Activated naive CD4-positive, alpha-beta T cell treated with anti-CD3 and anti-CD28 coated beads, Interleukin-2, amount 50 U/mL, for 72 hours (primary cell): ENCODE measurements at regions not wholly inside any gene's neighbourhood (a gene's known extent, or its start where the extent isn't known, plus 50 kb on each side); places are given as distances from the start of the nearest gene placed in this dataset.
"Not testable (repeated sequence)": the region's sequence is repeated elsewhere in the genome, so short reads cannot be mapped to it uniquely, and the experiment has no call there.

Experiments
- ATAC-seq, 2 donors: fragments of 150-1000 bp; cut with Tn5 transposase; 2 replicates each; pipeline ENCODE4 v1.10.0; 2021; ENCODE audit warnings: mild to moderate bottlenecking in 2 of 2, moderate library complexity in 2 of 2
- DNase-seq, 2 donors: peaks; one replicate each; pipeline ENCODE4 v3.0.0; 2021 to 2022; ENCODE audit warnings: low spot score in 2 of 2
- H3K27ac Mint-ChIP-seq, 2 donors: one replicate each; pipeline ENCODE4 v1.8.0; 2022; ENCODE audit warnings: mild to moderate bottlenecking in 2 of 2, mixed read lengths in 2 of 2
- H3K36me3 Mint-ChIP-seq, 2 donors: one replicate each; pipeline ENCODE4 v1.8.0; 2022; ENCODE audit warnings: mixed read lengths in 2 of 2
- H3K9me3 Mint-ChIP-seq, 2 donors: one replicate each; pipeline ENCODE4 v1.8.0; 2022; ENCODE audit warnings: mixed read lengths in 2 of 2

GRCh38 chr10:33867199-33867789 is 532.8 kb upstream of the NRP1 start:
- H3K9me3 Mint-ChIP-seq, H3K36me3 Mint-ChIP-seq, H3K27ac Mint-ChIP-seq, DNase-seq, ATAC-seq: not testable (repeated sequence)

- DNase-seq (no peak), ATAC-seq (no peak)
- no peaks in the 10 kb centered on the region for H3K36me3 Mint-ChIP-seq
- H3K27ac Mint-ChIP-seq: no peak overlapping the region
- H3K9me3 Mint-ChIP-seq: no peaks in the 10 kb centered on the region
Observed at GRCh38 chr10:33863352-33863751, 528.9 kb upstream of the NRP1 start.

- Mint-ChIP-seq H3K9me3 (no peaks in the 10 kb centered on the region), H3K27ac (no peak overlapping the region), H3K36me3 (no peaks in the 10 kb centered on the region)
- DNase-seq: no peak
- no peak for ATAC-seq
Observed at GRCh38 chr10:33862536-33863105, 528.2 kb upstream of the NRP1 start.

GRCh38 chr10:33861833-33862232 is 527.4 kb upstream of the NRP1 start:
- DNase-seq: no peak
- Mint-ChIP-seq H3K9me3 (no peaks in the 10 kb centered on the region), H3K36me3 (no peaks in the 10 kb centered on the region), H3K27ac (no peak overlapping the region)
- ATAC-seq: no peak

- Mint-ChIP-seq H3K9me3 (no peaks in the 10 kb centered on the region), H3K27ac (no peak overlapping the region), H3K36me3 (no peaks in the 10 kb centered on the region)
- DNase-seq (no peak), ATAC-seq (no peak)
Observed at GRCh38 chr10:33861016-33861704, 526.7 kb upstream of the NRP1 start.

GRCh38 chr10:33860552-33860951 is 526.1 kb upstream of the NRP1 start:
- no peaks in the 10 kb centered on the region for H3K9me3 Mint-ChIP-seq
- H3K36me3 Mint-ChIP-seq: no peaks in the 10 kb centered on the region
- no peak overlapping the region for H3K27ac Mint-ChIP-seq
- ATAC-seq (no peak), DNase-seq (no peak)

GRCh38 chr10:33859319-33860022 is 525.0 kb upstream of the NRP1 start:
- Mint-ChIP-seq H3K27ac (no peak overlapping the region), H3K9me3 (no peaks in the 10 kb centered on the region), H3K36me3 (no peaks in the 10 kb centered on the region)
- ATAC-seq (no peak), DNase-seq (no peak)

GRCh38 chr10:33858326-33858725 is 523.9 kb upstream of the NRP1 start:
- ATAC-seq: no peak
- no peak overlapping the region for H3K27ac Mint-ChIP-seq
- H3K36me3 Mint-ChIP-seq: no peaks in the 10 kb centered on the region
- no peaks in the 10 kb centered on the region for H3K9me3 Mint-ChIP-seq
- DNase-seq: no peak

- not testable (repeated sequence) for ATAC-seq, H3K9me3 Mint-ChIP-seq, H3K36me3 Mint-ChIP-seq, DNase-seq, H3K27ac Mint-ChIP-seq
Observed at GRCh38 chr10:33853221-33853620, 518.8 kb upstream of the NRP1 start.

- peaks cover 20 to 27% of the 10 kb centered on the region in 2 donors for H3K9me3 Mint-ChIP-seq
- DNase-seq (no peak), ATAC-seq (no peak)
- H3K36me3 Mint-ChIP-seq: peaks cover 7 to 24% of the 10 kb centered on the region in 2 donors
- no peak overlapping the region for H3K27ac Mint-ChIP-seq
Observed at GRCh38 chr10:33843379-33843778, 508.9 kb upstream of the NRP1 start.

GRCh38 chr10:33841678-33842077 is 507.2 kb upstream of the NRP1 start:
- Mint-ChIP-seq H3K36me3 (peaks cover 7 to 24% of the 10 kb centered on the region in 2 donors), H3K27ac (no peak overlapping the region), H3K9me3 (peaks cover 15 to 21% of the 10 kb centered on the region in 2 donors)
- no peak for ATAC-seq
- no peak for DNase-seq

GRCh38 chr10:33838731-33839130 is 504.3 kb upstream of the NRP1 start:
- no peak for DNase-seq
- Mint-ChIP-seq H3K36me3 (peaks cover 0 to 7% of the 10 kb centered on the region in 2 donors), H3K9me3 (peaks cover 6 to 8% of the 10 kb centered on the region in 2 donors), H3K27ac (no peak overlapping the region)
- ATAC-seq: no peak

GRCh38 chr10:33837736-33838135 is 503.3 kb upstream of the NRP1 start:
- Mint-ChIP-seq H3K9me3 (no peaks in the 10 kb centered on the region), H3K36me3 (no peaks in the 10 kb centered on the region), H3K27ac (no peak overlapping the region)
- ATAC-seq (no peak), DNase-seq (no peak)

- no peak for ATAC-seq
- no peak overlapping the region for H3K27ac Mint-ChIP-seq
- H3K36me3 Mint-ChIP-seq: no peaks in the 10 kb centered on the region
- DNase-seq: no peak
- H3K9me3 Mint-ChIP-seq: peaks cover 0 to 3% of the 10 kb centered on the region in 2 donors
Observed at GRCh38 chr10:33835556-33835955, 501.1 kb upstream of the NRP1 start.

- Mint-ChIP-seq H3K27ac (no peak overlapping the region), H3K9me3 (peaks cover 7 to 9% of the 10 kb centered on the region in 2 donors), H3K36me3 (no peaks in the 10 kb centered on the region)
- no peak for ATAC-seq
- no peak for DNase-seq
Observed at GRCh38 chr10:33833566-33833965, 499.1 kb upstream of the NRP1 start.

GRCh38 chr10:33832124-33832787 is 497.8 kb upstream of the NRP1 start:
- Mint-ChIP-seq H3K27ac (no peak overlapping the region), H3K9me3 (peaks cover 9 to 14% of the 10 kb centered on the region in 2 donors), H3K36me3 (no peaks in the 10 kb centered on the region)
- ATAC-seq: no peak
- no peak for DNase-seq

GRCh38 chr10:33831591-33831990 is 497.1 kb upstream of the NRP1 start:
- peaks cover 9 to 16% of the 10 kb centered on the region in 2 donors for H3K9me3 Mint-ChIP-seq
- DNase-seq (no peak), ATAC-seq (no peak)
- no peak overlapping the region for H3K27ac Mint-ChIP-seq
- no peaks in the 10 kb centered on the region for H3K36me3 Mint-ChIP-seq
